OCI-LY7 (cell line): ENCODE measurements at regions not wholly inside any gene's neighbourhood (a gene's known extent, or its start where the extent isn't known, plus 50 kb on each side); places are given as distances from the start of the nearest gene placed in this dataset.

Experiments used
- CTCF ChIP-seq: fragments of 200-600 bp; sonication (generic); conservative IDR thresholded peaks from 2 replicates; pipeline ENCODE4 v1.5.1; 2014; ENCODE audit warnings: mild to moderate bottlenecking, antibody characterized with exemption, low read length, moderate library complexity, mixed read lengths
- EZH2phosphoT487 ChIP-seq: fragments of 200-600 bp; sonication (generic); IDR thresholded peaks from 2 replicates; pipeline ENCODE4 v1.6.1; 2018; ENCODE audit warnings: low read depth, borderline replicate concordance, mild to moderate bottlenecking, mixed run types, antibody characterized with exemption, low read length, moderate library complexity, mixed read lengths

DNA sequence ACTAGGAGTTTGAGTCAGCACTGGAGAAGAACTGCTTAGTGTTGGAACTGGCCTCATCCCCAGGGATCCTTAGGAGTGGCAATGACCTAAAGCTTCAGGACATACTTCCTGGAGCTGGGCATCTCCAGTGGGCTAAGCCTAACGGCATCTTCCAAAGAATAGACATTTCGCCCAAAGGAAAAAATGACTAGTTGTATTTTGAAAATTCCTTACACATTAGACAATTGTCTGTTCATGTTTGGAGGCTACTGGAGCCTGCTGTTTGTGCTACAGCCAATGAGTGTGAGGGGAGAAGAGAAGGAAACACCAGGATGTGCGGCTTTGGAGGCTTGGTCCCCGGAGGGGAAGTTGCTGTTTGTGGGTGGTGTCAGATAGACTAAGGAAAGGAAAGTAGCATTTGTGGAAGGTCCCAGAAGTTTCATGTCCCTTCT lies 77.6 kb downstream of the POLR2M start:
- TF ChIP-seq CTCF (no peak), EZH2phosphoT487 (no peak)
